Right lobe of liver (tissue), 6 donors: ENCODE measurements at regions not wholly inside any gene's neighbourhood (a gene's known extent, or its start where the extent isn't known, plus 50 kb on each side); places are given as distances from the start of the nearest gene placed in this dataset.
"Not testable (repeated sequence)": the region's sequence is repeated elsewhere in the genome, so short reads cannot be mapped to it uniquely, and the experiment has no call there.

Experiments
- ATAC-seq, 4 donors: fragments of 200-7000 bp; cut with Tn5 transposase; one replicate each; pipeline ENCODE4 v1.9.1; 2020; ENCODE audit warnings: mild to moderate bottlenecking in 4 of 4, moderate library complexity in 4 of 4
- DNase-seq, 3 donors: peaks; one replicate each; pipeline ENCODE4 v3.0.0-alpha.2; 2020
- H3K27ac ChIP-seq, 3 donors: fragments of 200-600 bp; one replicate each; pipeline ENCODE4 v1.8.0; 2022
- H3K27me3 ChIP-seq, 2 donors: fragments of 200-600 bp; one replicate each; pipeline ENCODE4 v1.8.0; 2022
- H3K36me3 ChIP-seq, 4 donors: fragments of 200-600 bp; sonication (generic) in 1 of 4; one replicate each; pipeline versions ENCODE4 v1.5.1 to v1.8.0; 2017 to 2022; ENCODE audit warnings: control low read depth in 1 of 4
- H3K4me1 ChIP-seq, 4 donors: fragments of 200-600 bp; sonication (generic) in 1 of 4; one replicate each; pipeline versions ENCODE4 v1.5.1 to v1.8.0; 2017 to 2022; ENCODE audit warnings: control low read depth in 1 of 4
- H3K4me3 ChIP-seq, 3 donors: fragments of 200-600 bp; one replicate each; pipeline ENCODE4 v1.8.0; 2022
- H3K9me3 ChIP-seq, 4 donors: fragments of 200-600 bp; sonication (generic) in 1 of 4; one replicate each; pipeline versions ENCODE4 v1.5.1 to v1.8.0; 2017 to 2022; ENCODE audit warnings: control low read depth in 1 of 4
- POLR2A ChIP-seq: fragments of 450-650 bp; IDR thresholded peaks from one replicate; pipeline ENCODE4 v1.6.1; 2017; ENCODE audit warnings: antibody characterized with exemption, mild to moderate bottlenecking
- WGBS: methylation state at CpG from one replicate; pipeline ENCODE4 v1.1.6; 2018; ENCODE audit warnings: low coverage, low lambda C conversion rate; ENCODE audit not compliant: insufficient coverage; ENCODE audit errors: missing lambda C conversion rate; 5-methylcytosine and 5-hydroxymethylcytosine counted together
- intact Hi-C, 2 donors: fragments of 100-400 bp; cut with DNase I; formaldehyde crosslinking; loops; one replicate each; pipeline versions ENCODE4 v1.11.2 to v1.14.1; 2022
- TF ChIP-seq, protein P1 (sequence below), 4 donors: fragments of 200-600 bp in 3 of 4; fragments of 450-650 bp in 1 of 4; IDR thresholded peaks; one replicate each; pipeline versions ENCODE4 v1.5.1 to v1.8.0; 2016 to 2022; ENCODE audit warnings: antibody characterized with exemption in 4 of 4, mild to moderate bottlenecking in 2 of 4
- donor health status: DM: no; HTN: yes; CAD: no.
- donor health status: DM: no; HTN: no; CAD: no.
- donor health status: DM: no; HTN: no; CAD: no.
- donor health status: DM: no; HTN: yes; CAD: no.
- donor health status: DM: no; HTN: yes; CAD: no.

DNA sequence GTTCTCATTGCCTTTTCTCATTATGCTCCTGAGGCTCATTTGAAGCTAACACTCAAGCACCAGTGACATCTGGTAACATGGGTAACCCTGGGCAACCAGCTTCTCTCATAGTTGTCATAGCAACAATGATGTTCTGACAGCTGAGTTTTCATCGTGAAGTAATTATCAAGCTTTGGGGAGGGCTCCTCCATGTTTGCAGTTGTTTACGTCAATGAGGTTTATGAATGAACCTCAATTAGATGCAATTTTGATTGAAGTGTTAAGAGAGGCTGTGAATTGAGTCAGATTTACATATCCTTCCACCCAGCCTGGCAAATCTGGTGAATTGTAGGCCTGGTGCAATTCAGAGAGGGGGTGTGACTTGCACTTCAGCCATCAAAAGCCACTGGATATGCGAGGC lies 119.3 kb upstream of the CHD2 start:
- WGBS, result 100% methylated on average over 2 of the region's 3 CpGs
- no peak for TF ChIP-seq POLR2A
- TF ChIP-seq, protein P1, sequence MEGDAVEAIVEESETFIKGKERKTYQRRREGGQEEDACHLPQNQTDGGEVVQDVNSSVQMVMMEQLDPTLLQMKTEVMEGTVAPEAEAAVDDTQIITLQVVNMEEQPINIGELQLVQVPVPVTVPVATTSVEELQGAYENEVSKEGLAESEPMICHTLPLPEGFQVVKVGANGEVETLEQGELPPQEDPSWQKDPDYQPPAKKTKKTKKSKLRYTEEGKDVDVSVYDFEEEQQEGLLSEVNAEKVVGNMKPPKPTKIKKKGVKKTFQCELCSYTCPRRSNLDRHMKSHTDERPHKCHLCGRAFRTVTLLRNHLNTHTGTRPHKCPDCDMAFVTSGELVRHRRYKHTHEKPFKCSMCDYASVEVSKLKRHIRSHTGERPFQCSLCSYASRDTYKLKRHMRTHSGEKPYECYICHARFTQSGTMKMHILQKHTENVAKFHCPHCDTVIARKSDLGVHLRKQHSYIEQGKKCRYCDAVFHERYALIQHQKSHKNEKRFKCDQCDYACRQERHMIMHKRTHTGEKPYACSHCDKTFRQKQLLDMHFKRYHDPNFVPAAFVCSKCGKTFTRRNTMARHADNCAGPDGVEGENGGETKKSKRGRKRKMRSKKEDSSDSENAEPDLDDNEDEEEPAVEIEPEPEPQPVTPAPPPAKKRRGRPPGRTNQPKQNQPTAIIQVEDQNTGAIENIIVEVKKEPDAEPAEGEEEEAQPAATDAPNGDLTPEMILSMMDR (IDR thresholded peaks at IDR 0.05), result no peak
- no peak for ATAC-seq
- Histone ChIP-seq H3K4me3 (no peak overlapping the region), H3K9me3 (no peaks in the 10 kb centered on the region), H3K27ac (no peak overlapping the region), H3K27me3 (no peaks in the 10 kb centered on the region), H3K4me1 (no peaks in the 10 kb centered on the region), H3K36me3 (no peaks in the 10 kb centered on the region)
- intact Hi-C loops, result no loop called here
- DNase-seq, result no peak

DNA sequence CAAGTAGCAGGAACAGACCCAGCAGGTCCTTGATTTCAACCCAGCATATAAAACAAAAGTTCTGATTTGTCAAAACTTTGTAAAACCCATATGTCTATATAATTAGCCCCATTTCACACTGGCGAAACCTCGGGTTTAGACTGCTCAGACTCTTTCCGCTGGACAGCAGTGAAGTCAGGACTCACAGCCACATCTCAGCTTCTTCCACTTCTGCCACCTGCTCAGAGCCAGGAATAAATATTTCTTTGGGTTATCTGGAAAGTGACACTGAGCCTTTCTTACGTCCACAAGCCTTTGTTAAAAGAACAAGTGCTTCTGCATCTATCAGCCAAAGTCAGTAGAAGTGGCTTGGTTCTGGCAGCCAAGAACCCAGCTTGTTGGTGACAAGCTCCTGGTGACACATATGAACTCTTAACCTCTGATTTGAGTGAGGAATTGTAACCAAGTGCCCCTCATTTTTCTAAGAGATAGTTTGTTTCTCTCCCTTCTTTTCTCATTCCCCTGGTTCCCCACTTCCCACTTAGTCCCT lies 118.1 kb upstream of the CHD2 start:
- ATAC-seq (no peak), DNase-seq (no peak)
- no peak overlapping the region for H3K27ac ChIP-seq
- intact Hi-C loops, result no loop called here
- WGBS, result 82% methylated on average over 4 of the region's 4 CpGs
- H3K4me1 ChIP-seq, result no peaks in the 10 kb centered on the region
- H3K4me3 ChIP-seq, result no peak overlapping the region
- no peaks in the 10 kb centered on the region for H3K9me3 ChIP-seq
- no peaks in the 10 kb centered on the region for H3K36me3 ChIP-seq
- no peak for TF ChIP-seq POLR2A
- TF ChIP-seq, protein P1 (IDR thresholded peaks at IDR 0.05), result no peak
- H3K27me3 ChIP-seq, result no peaks in the 10 kb centered on the region

DNA sequence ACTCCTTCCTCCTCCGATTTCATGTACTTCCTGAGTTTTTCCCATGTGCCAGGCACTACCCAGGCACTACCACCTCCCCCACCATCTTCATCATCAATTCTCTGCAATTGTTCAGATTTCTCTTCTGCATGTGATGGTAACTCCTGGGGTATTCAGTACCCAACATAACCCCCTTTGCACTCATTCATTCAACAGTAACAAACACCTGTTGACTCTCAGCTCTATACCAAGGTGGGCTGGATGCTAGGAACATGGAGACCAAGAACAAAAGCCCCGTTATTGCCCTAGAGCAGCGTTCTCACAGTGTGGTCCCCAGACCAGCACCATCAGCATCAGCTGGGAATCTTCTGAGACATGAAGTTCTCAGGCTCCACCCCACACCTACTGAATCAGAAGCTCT lies 113.0 kb upstream of the CHD2 start:
- H3K27me3 ChIP-seq, result no peaks in the 10 kb centered on the region
- TF ChIP-seq POLR2A, result no peak
- TF ChIP-seq, protein P1 (IDR thresholded peaks at IDR 0.05), result no peak
- ATAC-seq (no peak), DNase-seq (no peak)
- H3K9me3 ChIP-seq, result no peaks in the 10 kb centered on the region
- no peaks in the 10 kb centered on the region for H3K4me1 ChIP-seq
- H3K27ac ChIP-seq, result no peak overlapping the region
- H3K36me3 ChIP-seq, result no peaks in the 10 kb centered on the region
- H3K4me3 ChIP-seq, result no peak overlapping the region
- WGBS, result 88% methylated on average over 3 of the region's 3 CpGs
- intact Hi-C loops, result no loop called here

DNA sequence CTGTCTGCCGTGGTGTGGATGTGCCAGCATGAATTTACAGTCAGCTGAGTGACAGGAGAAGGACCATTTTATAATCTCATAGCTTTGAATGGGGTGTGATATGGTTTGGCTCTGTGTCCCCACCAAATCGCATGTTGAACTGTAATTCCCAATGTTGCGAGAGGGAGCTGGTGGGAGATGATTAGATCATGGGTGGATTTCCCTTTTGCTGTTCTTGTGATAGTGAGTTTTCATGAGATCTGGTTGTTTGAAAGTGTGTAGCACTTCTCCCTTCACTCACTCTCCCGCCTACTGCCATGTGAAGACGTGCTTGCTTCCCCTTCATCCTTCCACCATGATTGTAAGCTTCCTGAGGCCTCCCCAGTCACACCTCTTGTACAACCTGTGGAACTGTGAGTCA lies 111.9 kb upstream of the CHD2 start:
- 91% methylated on average over 5 of the region's 5 CpGs for WGBS
- Histone ChIP-seq H3K4me3 (no peak overlapping the region), H3K9me3 (no peaks in the 10 kb centered on the region), H3K36me3 (no peaks in the 10 kb centered on the region), H3K4me1 (no peaks in the 10 kb centered on the region), H3K27ac (no peak overlapping the region), H3K27me3 (no peaks in the 10 kb centered on the region)
- no peak for DNase-seq
- TF ChIP-seq, protein P1 (IDR thresholded peaks at IDR 0.05), result no peak
- no peak for TF ChIP-seq POLR2A
- intact Hi-C loops, result no loop called here
- ATAC-seq, result no peak

DNA sequence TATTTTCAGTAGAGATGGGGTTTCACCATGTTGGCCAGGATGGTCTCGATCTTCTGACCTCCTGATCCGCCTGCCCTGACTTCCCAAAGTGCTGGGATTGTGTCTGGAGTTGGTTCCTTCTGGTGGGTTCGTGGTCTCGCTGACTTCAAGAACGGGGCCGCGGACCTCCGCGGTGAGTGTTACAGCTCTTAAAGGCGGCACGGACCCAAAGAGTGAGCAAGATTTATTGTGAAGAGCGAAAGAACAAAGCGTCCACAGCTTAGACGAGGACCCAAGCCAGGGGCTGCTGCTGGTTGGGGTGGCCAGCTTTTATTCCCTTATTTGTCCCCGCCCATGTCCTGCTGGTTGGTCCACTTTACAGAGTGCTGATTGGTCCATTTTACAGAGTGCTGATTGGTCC lies 111.3 kb upstream of the CHD2 start:
- H3K4me1 ChIP-seq, H3K36me3 ChIP-seq, ATAC-seq, H3K4me3 ChIP-seq, H3K9me3 ChIP-seq, H3K27ac ChIP-seq, DNase-seq, intact Hi-C loops, H3K27me3 ChIP-seq: not testable (repeated sequence)
- WGBS, result 97% methylated on average over 15 of the region's 15 CpGs
